ENCODE measurements at regions not wholly inside any gene's neighbourhood (a gene's known extent, or its start where the extent isn't known, plus 50 kb on each side); places are given as distances from the start of the nearest gene placed in this dataset.

GRCh38 chr17:54307351-54307750 is 484.6 kb downstream of the KIF2B start (continued):
- no peak for TF ChIP-seq CBX8 (IDR thresholded peaks at IDR 0.05; ENCODE audit: borderline replicate concordance, low read depth, low read length)
- no peak for TF ChIP-seq KDM4A (IDR thresholded peaks at IDR 0.05; ENCODE audit: low read depth, low read length, severe bottlenecking)
